SK-N-SH (cell line): ENCODE measurements at regions not wholly inside any gene's neighbourhood (a gene's known extent, or its start where the extent isn't known, plus 50 kb on each side); places are given as distances from the start of the nearest gene placed in this dataset.

ENCODE experiments used
- CTCF ChIA-PET: fragments of 300-600, 350-600 bp; formaldehyde crosslinking; extraction: SDS; loops from one replicate; lab custom pipeline; 2021; lab: Yijun Ruan, JAX
- POLR2A ChIA-PET: fragments of 350-600 bp; sonication (Branson Sonifier 250); formaldehyde crosslinking; extraction: SDS; loops from one replicate; lab custom pipeline; 2020; ENCODE audit warnings: antibody characterized with exemption, inconsistent platforms; lab: Yijun Ruan, JAX
- DNase-seq: peaks from one replicate; pipeline ENCODE4 v3.0.0; 2012
- H2AFZ ChIP-seq: fragments of 200-600 bp; sonication (generic); 2 replicates; pipeline ENCODE4 v1.8.1; 2016; ENCODE audit warnings: antibody characterized with exemption, mild to moderate bottlenecking, low read depth
- H3F3A ChIP-seq: fragments of 200-600 bp; sonication (generic); replicated peaks from 2 replicates; pipeline ENCODE3; 2016; ENCODE audit warnings: antibody characterized with exemption, mild to moderate bottlenecking; ENCODE audit not compliant: insufficient read depth
- H3K27ac ChIP-seq, 2 experiments: fragments of 200-500 bp in 1 of 2; fragments of 200-600 bp in 1 of 2; sonication (Bioruptor generic) in 1 of 2; sonication (generic), shearing (Covaris generic) in 1 of 2; 2 replicates each; pipeline versions ENCODE4 v1.5.1 to v1.6.1; 2014 to 2016; ENCODE audit warnings: low read depth in 2 of 2, inconsistent platforms in 1 of 2, low read length in 1 of 2, mild to moderate bottlenecking in 1 of 2, mixed read lengths in 1 of 2
- H3K27me3 ChIP-seq: fragments of 200-600 bp; sonication (generic), shearing (Covaris generic); 2 replicates; pipeline ENCODE4 v1.6.1; 2016; ENCODE audit warnings: mixed run types; ENCODE audit not compliant: insufficient read depth
- H3K36me3 ChIP-seq, 2 experiments: fragments of 200-500 bp in 1 of 2; fragments of 200-600 bp in 1 of 2; sonication (Bioruptor generic) in 1 of 2; sonication (generic) in 1 of 2; replicated peaks in 1 of 2; 2 replicates each; pipeline versions ENCODE3 to v1.5.1; 2014 to 2016; ENCODE audit warnings: low read length in 1 of 2, mild to moderate bottlenecking in 1 of 2; ENCODE audit not compliant: insufficient read depth in 2 of 2, control insufficient read depth in 1 of 2
- H3K4me1 ChIP-seq, 2 experiments: fragments of 200-500 bp in 1 of 2; fragments of 200-600 bp in 1 of 2; sonication (Bioruptor generic) in 1 of 2; sonication (generic), shearing (Covaris generic) in 1 of 2; 2 replicates each; pipeline versions ENCODE4 v1.5.1 to v1.6.1; 2014 to 2016; ENCODE audit warnings: low read depth in 1 of 2, low read length in 1 of 2, mixed run types in 1 of 2; ENCODE audit not compliant: insufficient read depth in 2 of 2, control insufficient read depth in 1 of 2
- H3K4me2 ChIP-seq: fragments of 200-600 bp; sonication (generic), shearing (Covaris generic); 2 replicates; pipeline ENCODE4 v1.6.1; 2017; ENCODE audit warnings: mixed run types
- H3K4me3 ChIP-seq, 2 experiments: fragments of 200-500 bp in 1 of 2; fragments of 200-600 bp in 1 of 2; sonication (Bioruptor generic) in 1 of 2; sonication (generic), shearing (Covaris generic) in 1 of 2; 2 replicates each; pipeline versions ENCODE4 v1.5.1 to v1.8.1; 2014 to 2016; ENCODE audit warnings: low read depth in 2 of 2, inconsistent platforms in 1 of 2, low read length in 1 of 2, mild to moderate bottlenecking in 1 of 2, mixed read lengths in 1 of 2, moderate library complexity in 1 of 2
- H3K79me2 ChIP-seq: fragments of 200-600 bp; sonication (generic); 2 replicates; pipeline ENCODE4 v1.8.1; 2017; ENCODE audit warnings: mild to moderate bottlenecking; ENCODE audit not compliant: insufficient read depth
- H3K9ac ChIP-seq: fragments of 200-600 bp; sonication (generic); 2 replicates; pipeline ENCODE4 v1.6.1; 2017; ENCODE audit warnings: mixed run types
- H3K9me2 ChIP-seq: fragments of 200-600 bp; sonication (generic); 2 replicates; pipeline ENCODE4 v1.6.1; 2017; ENCODE audit warnings: mixed run types
- H3K9me3 ChIP-seq: fragments of 200-600 bp; sonication (generic); 2 replicates; pipeline ENCODE4 v1.6.1; 2017; ENCODE audit warnings: mixed run types, mild to moderate bottlenecking, moderate library complexity
- H4K20me1 ChIP-seq: fragments of 200-600 bp; sonication (generic); 2 replicates; pipeline ENCODE4 v1.6.1; 2017; ENCODE audit warnings: mild to moderate bottlenecking, mixed run types; ENCODE audit not compliant: insufficient read depth
- FOXJ3 ChIP-seq: sonication (generic); formaldehyde crosslinking; IDR thresholded peaks from 2 replicates; pipeline ENCODE4 v1.5.1; 2020; ENCODE audit warnings: mild to moderate bottlenecking, missing genetic modification reagents
- JUND ChIP-seq: IDR thresholded peaks from 2 replicates; pipeline ENCODE4 v1.4.0; 2012
- NRF1 ChIP-seq: IDR thresholded peaks from 2 replicates; pipeline ENCODE4 v1.6.1; 2012; ENCODE audit warnings: low read depth, mild to moderate bottlenecking, low read length
- RAD21 ChIP-seq: IDR thresholded peaks from 2 replicates; pipeline ENCODE4 v1.6.1; 2012; ENCODE audit warnings: mild to moderate bottlenecking, low read length
- RCOR1 ChIP-seq: fragments of 150-350 bp; IDR thresholded peaks from 2 replicates; pipeline ENCODE4 v1.6.1; 2017; ENCODE audit warnings: antibody characterized with exemption, low read length
- SMC3 ChIP-seq: IDR thresholded peaks from 2 replicates; pipeline ENCODE4 v1.6.1; 2012; ENCODE audit warnings: low read depth, low read length, improper control_type of control experiment
- TCF12 ChIP-seq: IDR thresholded peaks from 2 replicates; pipeline ENCODE4 v1.4.0; 2012
- TEAD4 ChIP-seq: IDR thresholded peaks from 2 replicates; pipeline ENCODE4 v1.4.0; 2012; ENCODE audit warnings: mild to moderate bottlenecking, borderline replicate concordance; ENCODE audit not compliant: insufficient read depth
- YY1 ChIP-seq: IDR thresholded peaks from 2 replicates; pipeline ENCODE4 v1.4.0; 2012; ENCODE audit warnings: low read depth, mild to moderate bottlenecking
- ZBTB33 ChIP-seq: IDR thresholded peaks from 2 replicates; pipeline ENCODE4 v1.4.0; 2012; ENCODE audit warnings: low read depth, borderline replicate concordance
- WGBS: methylation state at CpG from one replicate; pipeline ENCODE4 v1.1.6; 2017; ENCODE audit warnings: low lambda C conversion rate; 5-methylcytosine and 5-hydroxymethylcytosine counted together
- TF ChIP-seq, protein P1 (sequence below): fragments of 150-350 bp; IDR thresholded peaks from 2 replicates; pipeline ENCODE4 v1.6.1; 2016; ENCODE audit warnings: mild to moderate bottlenecking, low read depth, low read length
- TF ChIP-seq, protein P2 (sequence below): IDR thresholded peaks from 2 replicates; pipeline ENCODE4 v1.4.0; 2012; ENCODE audit warnings: low read depth, borderline replicate concordance

GRCh38 chr7:22936246-22936645, 77.7 kb downstream of the HYCC1 start (continued):
- no peak for TF ChIP-seq SMC3
- TF ChIP-seq, all 33 proteins: peak for 0

DNA sequence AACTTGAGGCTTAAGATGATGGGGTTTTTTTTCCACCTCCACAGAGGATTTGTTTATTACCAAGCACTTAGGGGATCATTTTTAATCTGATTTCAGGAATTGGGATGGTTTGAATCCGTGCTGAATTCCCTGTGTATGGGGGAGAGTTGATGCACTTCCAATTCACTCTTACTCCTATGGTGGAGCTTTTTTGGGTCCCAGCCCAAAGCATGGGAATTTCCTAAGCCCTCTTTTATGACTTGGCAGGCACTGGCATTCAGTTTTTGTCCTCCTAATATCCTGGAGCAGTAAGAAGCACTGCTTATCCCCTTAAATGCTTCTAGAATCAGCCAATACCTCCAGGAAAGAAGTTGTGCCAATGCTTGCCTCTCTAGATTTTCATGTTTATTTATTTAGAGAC, 78.7 kb downstream of the HYCC1 start:
- Histone ChIP-seq H4K20me1 (no peaks in the 10 kb centered on the region), H3K4me2 (no peak overlapping the region), H3K4me1 (no peaks in the 10 kb centered on the region), H3K9me2 (no peaks in the 10 kb centered on the region), H3K9ac (no peak overlapping the region), H3K4me3 (no peak overlapping the region), H3K27me3 (peaks cover 13% of the 10 kb centered on the region; the same call in 1 of the 2 replicates), H3K9me3 (no peaks in the 10 kb centered on the region), H3F3A (no peaks in the 10 kb centered on the region), H3K36me3 (no peaks in the 10 kb centered on the region), H3K79me2 (no peaks in the 10 kb centered on the region), H3K27ac (no peak overlapping the region), H2AFZ (no peak overlapping the region)
- ChIA-PET POLR2A (no interaction called here), CTCF (interaction anchor here (1.0 kb wide), 1 partner anchor 11 kb away, joined by 3 read pairs; no protein-coding TSS in a partner anchor)
- WGBS, result 0% methylated on average over 1 of the region's 1 CpG
- TF ChIP-seq, protein P1, sequence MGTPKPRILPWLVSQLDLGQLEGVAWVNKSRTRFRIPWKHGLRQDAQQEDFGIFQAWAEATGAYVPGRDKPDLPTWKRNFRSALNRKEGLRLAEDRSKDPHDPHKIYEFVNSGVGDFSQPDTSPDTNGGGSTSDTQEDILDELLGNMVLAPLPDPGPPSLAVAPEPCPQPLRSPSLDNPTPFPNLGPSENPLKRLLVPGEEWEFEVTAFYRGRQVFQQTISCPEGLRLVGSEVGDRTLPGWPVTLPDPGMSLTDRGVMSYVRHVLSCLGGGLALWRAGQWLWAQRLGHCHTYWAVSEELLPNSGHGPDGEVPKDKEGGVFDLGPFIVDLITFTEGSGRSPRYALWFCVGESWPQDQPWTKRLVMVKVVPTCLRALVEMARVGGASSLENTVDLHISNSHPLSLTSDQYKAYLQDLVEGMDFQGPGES, result no peak
- TF ChIP-seq YY1 (no peak), TCF12 (no peak), JUND (no peak), RAD21 (no peak), ZBTB33 (no peak), NRF1 (no peak), RCOR1 (no peak), FOXJ3 (CRISPR knock-in tag) (no peak)
- DNase-seq, result no peak

- no peaks in the 10 kb centered on the region for H3F3A ChIP-seq
- POLR2A ChIA-PET, result no interaction called here
- no peaks in the 10 kb centered on the region for H4K20me1 ChIP-seq
- DNase-seq, result no peak
- no peaks in the 10 kb centered on the region for H3K9me2 ChIP-seq
- no peaks in the 10 kb centered on the region for H3K79me2 ChIP-seq
- 5% methylated on average over 4 of the region's 4 CpGs for WGBS
- no peak overlapping the region for H3K4me3 ChIP-seq
- H3K4me2 ChIP-seq, result no peak overlapping the region
- CTCF ChIA-PET, result interaction anchor here (1.0 kb wide), 1 partner anchor 12 kb away, joined by 3 read pairs; no protein-coding TSS in a partner anchor
- no peak overlapping the region for H3K27ac ChIP-seq
- H3K27me3 ChIP-seq, result peaks cover 13% of the 10 kb centered on the region; the same call in 1 of the 2 replicates
- no peaks in the 10 kb centered on the region for H3K36me3 ChIP-seq
- H2AFZ ChIP-seq, result no peak overlapping the region
- TF ChIP-seq TCF12, result no peak
- no peak for TF ChIP-seq RAD21
- TF ChIP-seq JUND, result no peak
- TF ChIP-seq, protein P2, sequence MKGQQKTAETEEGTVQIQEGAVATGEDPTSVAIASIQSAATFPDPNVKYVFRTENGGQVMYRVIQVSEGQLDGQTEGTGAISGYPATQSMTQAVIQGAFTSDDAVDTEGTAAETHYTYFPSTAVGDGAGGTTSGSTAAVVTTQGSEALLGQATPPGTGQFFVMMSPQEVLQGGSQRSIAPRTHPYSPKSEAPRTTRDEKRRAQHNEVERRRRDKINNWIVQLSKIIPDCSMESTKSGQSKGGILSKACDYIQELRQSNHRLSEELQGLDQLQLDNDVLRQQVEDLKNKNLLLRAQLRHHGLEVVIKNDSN, result no peak
- TF ChIP-seq TEAD4, result no peak
- H3K9ac ChIP-seq, result no peak overlapping the region
- no peaks in the 10 kb centered on the region for H3K4me1 ChIP-seq
- H3K9me3 ChIP-seq, result no peaks in the 10 kb centered on the region
Measured at GRCh38 chr7:22934473-22935065, 79.4 kb downstream of the HYCC1 start.
